ENCODE measurements at regions not wholly inside any gene's neighbourhood (a gene's known extent, or its start where the extent isn't known, plus 50 kb on each side); places are given as distances from the start of the nearest gene placed in this dataset.
"Not testable (repeated sequence)": the region's sequence is repeated elsewhere in the genome, so short reads cannot be mapped to it uniquely, and the experiment has no call there.

DNA sequence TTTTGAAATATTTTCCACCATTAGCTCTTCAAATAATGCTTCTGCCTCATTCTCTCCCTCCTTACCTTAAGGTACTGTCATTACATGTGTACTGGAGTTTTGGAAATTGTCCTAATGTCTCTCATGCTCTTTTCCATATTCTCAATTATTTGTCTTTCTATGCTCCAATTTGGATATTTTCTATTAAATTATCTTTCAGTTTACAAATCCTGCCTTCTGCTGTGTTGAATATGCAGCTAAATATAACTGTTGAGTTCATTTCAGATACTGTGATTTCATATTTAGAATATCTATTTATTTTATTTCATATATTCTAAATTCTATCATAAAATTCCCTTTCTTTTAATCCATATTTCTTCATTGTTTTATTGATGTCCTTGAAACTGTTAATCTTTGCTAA, 388.0 kb upstream of the CDIN1 start:
- Histone ChIP-seq H3K27ac (ENCODE audit: low read depth in 2 of 2, low read length in 2 of 2) (no peak overlapping the region), H3K4me3 (ENCODE audit: low read length in 2 of 2) (no peak overlapping the region), H3K9ac (ENCODE audit: low read depth in 1 of 2, low read length in 2 of 2) (no peak overlapping the region), H3K27me3 (ENCODE audit: control insufficient read depth in 2 of 2, insufficient read depth in 2 of 2, low read length in 2 of 2) (no peaks in the 10 kb centered on the region), H3K4me1 (ENCODE audit: control insufficient read depth in 2 of 2, insufficient read depth in 2 of 2, low read length in 2 of 2) (no peaks in the 10 kb centered on the region), H3K9me3 (ENCODE audit: control insufficient read depth in 2 of 2, low read length in 2 of 2) (no peaks in the 10 kb centered on the region), H3K36me3 (ENCODE audit: control insufficient read depth in 2 of 2, insufficient read depth in 2 of 2, low read length in 2 of 2) (no peaks in the 10 kb centered on the region)

DNA sequence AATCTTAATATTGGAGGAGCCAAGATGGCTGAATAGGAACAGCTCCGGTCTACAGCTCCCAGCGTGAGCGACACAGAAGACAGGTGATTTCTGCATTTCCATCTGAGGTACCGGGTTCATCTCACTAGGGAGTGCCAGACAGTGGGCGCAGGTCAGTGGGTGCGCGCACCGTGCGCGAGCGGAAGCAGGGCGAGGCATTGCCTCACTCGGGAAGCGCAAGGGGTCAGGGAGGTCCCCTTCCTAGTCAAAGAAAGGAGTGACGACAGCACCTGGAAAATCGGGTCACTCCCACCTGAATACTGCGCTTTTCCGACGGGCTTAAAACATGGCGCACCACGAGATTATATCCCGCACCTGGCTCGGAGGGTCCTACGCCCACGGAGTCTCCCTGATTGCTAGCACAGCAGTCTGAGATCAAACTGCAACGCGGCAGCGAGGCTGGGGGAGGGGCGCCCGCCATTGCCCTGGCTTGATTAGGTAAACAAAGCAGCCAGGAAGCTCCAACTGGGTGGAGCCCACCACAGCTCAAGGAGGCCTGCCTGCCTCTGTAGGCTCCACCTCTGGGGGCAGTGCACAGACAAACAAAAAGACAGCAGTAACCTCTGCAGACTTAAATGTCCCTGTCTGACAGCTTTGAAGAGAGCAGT, 383.9 kb upstream of the CDIN1 start:
- not testable (repeated sequence) for H3K9ac ChIP-seq (ENCODE audit: low read depth in 1 of 2, low read length in 2 of 2); H3K4me1 ChIP-seq (ENCODE audit: control insufficient read depth in 2 of 2, insufficient read depth in 2 of 2, low read length in 2 of 2); H3K4me3 ChIP-seq (ENCODE audit: low read length in 2 of 2); H3K27ac ChIP-seq (ENCODE audit: low read depth in 2 of 2, low read length in 2 of 2); H3K36me3 ChIP-seq (ENCODE audit: control insufficient read depth in 2 of 2, insufficient read depth in 2 of 2, low read length in 2 of 2); H3K9me3 ChIP-seq (ENCODE audit: control insufficient read depth in 2 of 2, low read length in 2 of 2); H3K27me3 ChIP-seq (ENCODE audit: control insufficient read depth in 2 of 2, insufficient read depth in 2 of 2, low read length in 2 of 2)

DNA sequence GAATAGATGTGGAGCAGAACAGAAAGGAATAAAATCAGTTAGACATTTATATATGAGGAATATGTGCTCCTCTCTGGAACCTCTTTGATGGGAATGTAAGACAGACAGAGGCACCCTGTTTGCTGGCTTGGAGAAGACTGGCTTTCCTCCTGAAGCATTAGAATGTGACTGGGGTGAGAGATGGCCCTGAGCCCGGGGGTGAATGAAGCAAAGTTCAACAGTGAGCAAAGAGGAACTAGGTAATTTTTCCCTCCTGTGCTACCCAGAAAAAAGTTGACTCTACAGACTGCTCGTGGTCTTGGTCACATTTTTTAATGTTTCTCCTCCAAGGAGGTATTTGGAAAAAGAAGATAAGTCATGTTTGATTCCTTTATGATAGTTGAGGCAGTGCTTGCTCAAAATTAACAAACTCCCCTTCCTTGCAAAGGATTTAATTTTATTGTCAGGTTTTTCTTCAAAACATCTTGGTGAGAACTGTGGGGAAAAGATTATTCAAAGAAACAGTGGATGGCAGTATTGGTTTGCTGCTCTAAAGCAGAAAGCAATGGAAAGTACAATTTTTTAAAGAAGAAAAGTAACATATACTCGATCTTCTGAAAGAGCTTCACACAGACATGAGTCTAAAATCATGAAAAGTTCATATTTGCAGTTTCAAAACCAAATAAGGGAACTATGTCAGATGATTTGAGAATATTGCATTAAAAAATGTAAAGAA, 370.4 kb upstream of the CDIN1 start:
- Histone ChIP-seq H3K4me1 (ENCODE audit: control insufficient read depth in 2 of 2, insufficient read depth in 2 of 2, low read length in 2 of 2) (no peaks in the 10 kb centered on the region), H3K9me3 (ENCODE audit: control insufficient read depth in 2 of 2, low read length in 2 of 2) (no peaks in the 10 kb centered on the region), H3K36me3 (ENCODE audit: control insufficient read depth in 2 of 2, insufficient read depth in 2 of 2, low read length in 2 of 2) (no peaks in the 10 kb centered on the region), H3K27ac (ENCODE audit: low read depth in 2 of 2, low read length in 2 of 2) (no peak overlapping the region), H3K4me3 (ENCODE audit: low read length in 2 of 2) (no peak overlapping the region), H3K27me3 (ENCODE audit: control insufficient read depth in 2 of 2, insufficient read depth in 2 of 2, low read length in 2 of 2) (no peaks in the 10 kb centered on the region), H3K9ac (ENCODE audit: low read depth in 1 of 2, low read length in 2 of 2) (no peak overlapping the region)

GRCh38 chr15:36210426-36210825, 369.0 kb upstream of the CDIN1 start:
- Histone ChIP-seq H3K4me1 (ENCODE audit: control insufficient read depth in 2 of 2, insufficient read depth in 2 of 2, low read length in 2 of 2) (no peaks in the 10 kb centered on the region), H3K4me3 (ENCODE audit: low read length in 2 of 2) (no peak overlapping the region), H3K9me3 (ENCODE audit: control insufficient read depth in 2 of 2, low read length in 2 of 2) (no peaks in the 10 kb centered on the region), H3K36me3 (ENCODE audit: control insufficient read depth in 2 of 2, insufficient read depth in 2 of 2, low read length in 2 of 2) (no peaks in the 10 kb centered on the region), H3K9ac (ENCODE audit: low read depth in 1 of 2, low read length in 2 of 2) (no peak overlapping the region), H3K27me3 (ENCODE audit: control insufficient read depth in 2 of 2, insufficient read depth in 2 of 2, low read length in 2 of 2) (no peaks in the 10 kb centered on the region), H3K27ac (ENCODE audit: low read depth in 2 of 2, low read length in 2 of 2) (no peak overlapping the region)

GRCh38 chr15:36218322-36218721, 361.1 kb upstream of the CDIN1 start:
- Histone ChIP-seq H3K36me3 (ENCODE audit: control insufficient read depth in 2 of 2, insufficient read depth in 2 of 2, low read length in 2 of 2) (no peaks in the 10 kb centered on the region), H3K27ac (ENCODE audit: low read depth in 2 of 2, low read length in 2 of 2) (no peak overlapping the region), H3K4me3 (ENCODE audit: low read length in 2 of 2) (no peak overlapping the region), H3K4me1 (ENCODE audit: control insufficient read depth in 2 of 2, insufficient read depth in 2 of 2, low read length in 2 of 2) (no peaks in the 10 kb centered on the region), H3K9ac (ENCODE audit: low read depth in 1 of 2, low read length in 2 of 2) (no peak overlapping the region), H3K9me3 (ENCODE audit: control insufficient read depth in 2 of 2, low read length in 2 of 2) (peaks cover 0 to 2% of the 10 kb centered on the region in 2 donors), H3K27me3 (ENCODE audit: control insufficient read depth in 2 of 2, insufficient read depth in 2 of 2, low read length in 2 of 2) (no peaks in the 10 kb centered on the region)

- Histone ChIP-seq H3K4me3 (ENCODE audit: low read length in 2 of 2) (no peak overlapping the region), H3K36me3 (ENCODE audit: control insufficient read depth in 2 of 2, insufficient read depth in 2 of 2, low read length in 2 of 2) (no peaks in the 10 kb centered on the region), H3K9ac (ENCODE audit: low read depth in 1 of 2, low read length in 2 of 2) (no peak overlapping the region), H3K27me3 (ENCODE audit: control insufficient read depth in 2 of 2, insufficient read depth in 2 of 2, low read length in 2 of 2) (no peaks in the 10 kb centered on the region), H3K9me3 (ENCODE audit: control insufficient read depth in 2 of 2, low read length in 2 of 2) (peaks cover 0 to 2% of the 10 kb centered on the region in 2 donors), H3K27ac (ENCODE audit: low read depth in 2 of 2, low read length in 2 of 2) (no peak overlapping the region), H3K4me1 (ENCODE audit: control insufficient read depth in 2 of 2, insufficient read depth in 2 of 2, low read length in 2 of 2) (no peaks in the 10 kb centered on the region)
Measured at GRCh38 chr15:36218991-36219390, 360.4 kb upstream of the CDIN1 start.

- Histone ChIP-seq H3K4me1 (ENCODE audit: control insufficient read depth in 2 of 2, insufficient read depth in 2 of 2, low read length in 2 of 2) (no peaks in the 10 kb centered on the region), H3K4me3 (ENCODE audit: low read length in 2 of 2) (no peak overlapping the region), H3K27ac (ENCODE audit: low read depth in 2 of 2, low read length in 2 of 2) (no peak overlapping the region), H3K9me3 (ENCODE audit: control insufficient read depth in 2 of 2, low read length in 2 of 2) (peaks cover 0 to 2% of the 10 kb centered on the region in 2 donors), H3K9ac (ENCODE audit: low read depth in 1 of 2, low read length in 2 of 2) (no peak overlapping the region), H3K27me3 (ENCODE audit: control insufficient read depth in 2 of 2, insufficient read depth in 2 of 2, low read length in 2 of 2) (no peaks in the 10 kb centered on the region), H3K36me3 (ENCODE audit: control insufficient read depth in 2 of 2, insufficient read depth in 2 of 2, low read length in 2 of 2) (no peaks in the 10 kb centered on the region)
Measured at GRCh38 chr15:36221992-36222391, 357.4 kb upstream of the CDIN1 start.

- no peak overlapping the region for H3K9ac ChIP-seq (ENCODE audit: low read depth in 1 of 2, low read length in 2 of 2)
- H3K27ac ChIP-seq (ENCODE audit: low read depth in 2 of 2, low read length in 2 of 2): no peak overlapping the region
- H3K4me1 ChIP-seq (ENCODE audit: control insufficient read depth in 2 of 2, insufficient read depth in 2 of 2, low read length in 2 of 2): no peaks in the 10 kb centered on the region
- H3K36me3 ChIP-seq (ENCODE audit: control insufficient read depth in 2 of 2, insufficient read depth in 2 of 2, low read length in 2 of 2): no peaks in the 10 kb centered on the region
- H3K9me3 ChIP-seq (ENCODE audit: control insufficient read depth in 2 of 2, low read length in 2 of 2): no peaks in the 10 kb centered on the region
- no peak overlapping the region for H3K4me3 ChIP-seq (ENCODE audit: low read length in 2 of 2)
- no peaks in the 10 kb centered on the region for H3K27me3 ChIP-seq (ENCODE audit: control insufficient read depth in 2 of 2, insufficient read depth in 2 of 2, low read length in 2 of 2)
Measured at GRCh38 chr15:36230776-36231175, 348.6 kb upstream of the CDIN1 start.

DNA sequence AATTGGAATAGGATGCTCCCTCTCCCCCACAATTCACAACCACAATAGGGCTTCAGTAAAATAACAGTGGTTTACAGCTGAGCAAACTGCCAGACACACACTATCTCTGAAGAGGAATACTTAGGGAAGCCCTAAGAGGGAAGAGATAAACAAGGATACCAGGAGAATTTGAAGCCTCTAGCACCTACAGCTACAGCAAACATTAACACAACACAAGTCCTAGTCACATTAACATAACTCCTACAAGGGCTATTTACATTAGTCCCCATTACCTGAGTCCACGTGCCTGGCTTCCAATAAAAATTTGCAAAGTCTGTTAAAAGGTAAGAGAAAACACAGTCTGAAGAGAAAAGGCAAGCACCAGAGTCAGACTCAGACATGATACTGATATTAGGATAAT, 346.9 kb upstream of the CDIN1 start:
- H3K4me1 ChIP-seq (ENCODE audit: control insufficient read depth in 2 of 2, insufficient read depth in 2 of 2, low read length in 2 of 2): no peaks in the 10 kb centered on the region
- no peak overlapping the region for H3K27ac ChIP-seq (ENCODE audit: low read depth in 2 of 2, low read length in 2 of 2)
- no peak overlapping the region for H3K4me3 ChIP-seq (ENCODE audit: low read length in 2 of 2)
- no peaks in the 10 kb centered on the region for H3K36me3 ChIP-seq (ENCODE audit: control insufficient read depth in 2 of 2, insufficient read depth in 2 of 2, low read length in 2 of 2)
- no peak overlapping the region for H3K9ac ChIP-seq (ENCODE audit: low read depth in 1 of 2, low read length in 2 of 2)
- no peaks in the 10 kb centered on the region for H3K27me3 ChIP-seq (ENCODE audit: control insufficient read depth in 2 of 2, insufficient read depth in 2 of 2, low read length in 2 of 2)
- no peaks in the 10 kb centered on the region for H3K9me3 ChIP-seq (ENCODE audit: control insufficient read depth in 2 of 2, low read length in 2 of 2)

- no peak overlapping the region for H3K4me3 ChIP-seq (ENCODE audit: low read length in 2 of 2)
- H3K36me3 ChIP-seq (ENCODE audit: control insufficient read depth in 2 of 2, insufficient read depth in 2 of 2, low read length in 2 of 2): no peaks in the 10 kb centered on the region
- H3K27ac ChIP-seq (ENCODE audit: low read depth in 2 of 2, low read length in 2 of 2): no peak overlapping the region
- H3K27me3 ChIP-seq (ENCODE audit: control insufficient read depth in 2 of 2, insufficient read depth in 2 of 2, low read length in 2 of 2): no peaks in the 10 kb centered on the region
- no peak overlapping the region for H3K9ac ChIP-seq (ENCODE audit: low read depth in 1 of 2, low read length in 2 of 2)
- H3K4me1 ChIP-seq (ENCODE audit: control insufficient read depth in 2 of 2, insufficient read depth in 2 of 2, low read length in 2 of 2): no peaks in the 10 kb centered on the region
- no peaks in the 10 kb centered on the region for H3K9me3 ChIP-seq (ENCODE audit: control insufficient read depth in 2 of 2, low read length in 2 of 2)
Measured at GRCh38 chr15:36234743-36235142, 344.7 kb upstream of the CDIN1 start.
